ENCODE measurements at regions not wholly inside any gene's neighbourhood (a gene's known extent, or its start where the extent isn't known, plus 50 kb on each side); places are given as distances from the start of the nearest gene placed in this dataset.

DNA sequence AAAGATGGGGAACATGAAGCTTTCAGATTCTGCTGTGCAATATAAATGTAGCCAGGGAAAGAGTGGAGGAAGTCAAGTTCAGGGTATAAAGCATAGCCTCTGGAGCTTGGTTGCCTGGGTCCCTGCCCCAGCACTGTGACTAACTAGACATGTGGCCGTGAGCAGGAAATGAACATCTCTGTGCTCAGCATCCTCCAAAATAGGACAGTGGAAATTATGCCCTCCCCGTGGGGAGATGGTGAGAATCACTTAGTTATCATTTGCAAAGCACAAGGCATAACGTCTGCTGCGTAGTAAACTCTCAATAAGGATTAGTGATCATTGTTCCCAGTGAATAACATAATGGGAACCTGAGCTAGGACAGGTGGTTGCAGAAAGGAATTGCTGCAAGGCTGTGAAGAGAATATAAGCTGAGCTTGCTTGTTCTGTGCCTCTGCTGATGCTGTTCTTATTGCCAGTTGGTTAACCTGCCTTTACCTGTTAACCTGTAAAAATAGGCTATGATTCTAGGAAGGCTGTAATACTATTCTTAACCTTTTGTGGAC, 441.0 kb downstream of the COG6 start:
- Histone ChIP-seq H3K4me3 (ENCODE audit: low read depth, low read length) (no peak overlapping the region), H3K36me3 (ENCODE audit: control insufficient read depth in 2 of 2, insufficient read depth in 1 of 2, low read length in 2 of 2) (no peaks in the 10 kb centered on the region), H3K9me3 (ENCODE audit: control insufficient read depth, insufficient read depth, low read depth, low read length) (no peaks in the 10 kb centered on the region), H3K4me1 (ENCODE audit: control insufficient read depth, insufficient read depth, low read length) (no peaks in the 10 kb centered on the region), H3K27ac (ENCODE audit: extremely low read depth, low read depth, low read length) (no peak overlapping the region)
- ChIA-PET CTCF (no interaction called here), POLR2A (no interaction called here)
- TF ChIP-seq MYNN (tag by site-specific recombination; IDR thresholded peaks at IDR 0.05; ENCODE audit: borderline replicate concordance), result no peak
- TF ChIP-seq, protein P1, sequence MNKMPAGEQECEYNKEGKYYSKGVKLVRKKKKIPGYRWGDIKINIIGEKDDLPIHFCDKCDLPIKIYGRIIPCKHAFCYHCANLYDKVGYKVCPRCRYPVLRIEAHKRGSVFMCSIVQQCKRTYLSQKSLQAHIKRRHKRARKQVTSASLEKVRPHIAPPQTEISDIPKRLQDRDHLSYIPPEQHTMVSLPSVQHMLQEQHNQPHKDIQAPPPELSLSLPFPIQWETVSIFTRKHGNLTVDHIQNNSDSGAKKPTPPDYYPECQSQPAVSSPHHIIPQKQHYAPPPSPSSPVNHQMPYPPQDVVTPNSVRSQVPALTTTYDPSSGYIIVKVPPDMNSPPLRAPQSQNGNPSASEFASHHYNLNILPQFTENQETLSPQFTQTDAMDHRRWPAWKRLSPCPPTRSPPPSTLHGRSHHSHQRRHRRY (tag by site-specific recombination; IDR thresholded peaks at IDR 0.05), result no peak
- TF ChIP-seq, protein P2, sequence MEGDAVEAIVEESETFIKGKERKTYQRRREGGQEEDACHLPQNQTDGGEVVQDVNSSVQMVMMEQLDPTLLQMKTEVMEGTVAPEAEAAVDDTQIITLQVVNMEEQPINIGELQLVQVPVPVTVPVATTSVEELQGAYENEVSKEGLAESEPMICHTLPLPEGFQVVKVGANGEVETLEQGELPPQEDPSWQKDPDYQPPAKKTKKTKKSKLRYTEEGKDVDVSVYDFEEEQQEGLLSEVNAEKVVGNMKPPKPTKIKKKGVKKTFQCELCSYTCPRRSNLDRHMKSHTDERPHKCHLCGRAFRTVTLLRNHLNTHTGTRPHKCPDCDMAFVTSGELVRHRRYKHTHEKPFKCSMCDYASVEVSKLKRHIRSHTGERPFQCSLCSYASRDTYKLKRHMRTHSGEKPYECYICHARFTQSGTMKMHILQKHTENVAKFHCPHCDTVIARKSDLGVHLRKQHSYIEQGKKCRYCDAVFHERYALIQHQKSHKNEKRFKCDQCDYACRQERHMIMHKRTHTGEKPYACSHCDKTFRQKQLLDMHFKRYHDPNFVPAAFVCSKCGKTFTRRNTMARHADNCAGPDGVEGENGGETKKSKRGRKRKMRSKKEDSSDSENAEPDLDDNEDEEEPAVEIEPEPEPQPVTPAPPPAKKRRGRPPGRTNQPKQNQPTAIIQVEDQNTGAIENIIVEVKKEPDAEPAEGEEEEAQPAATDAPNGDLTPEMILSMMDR (tag by site-specific recombination; IDR thresholded peaks at IDR 0.05), result no peak
- TF ChIP-seq, protein P3, sequence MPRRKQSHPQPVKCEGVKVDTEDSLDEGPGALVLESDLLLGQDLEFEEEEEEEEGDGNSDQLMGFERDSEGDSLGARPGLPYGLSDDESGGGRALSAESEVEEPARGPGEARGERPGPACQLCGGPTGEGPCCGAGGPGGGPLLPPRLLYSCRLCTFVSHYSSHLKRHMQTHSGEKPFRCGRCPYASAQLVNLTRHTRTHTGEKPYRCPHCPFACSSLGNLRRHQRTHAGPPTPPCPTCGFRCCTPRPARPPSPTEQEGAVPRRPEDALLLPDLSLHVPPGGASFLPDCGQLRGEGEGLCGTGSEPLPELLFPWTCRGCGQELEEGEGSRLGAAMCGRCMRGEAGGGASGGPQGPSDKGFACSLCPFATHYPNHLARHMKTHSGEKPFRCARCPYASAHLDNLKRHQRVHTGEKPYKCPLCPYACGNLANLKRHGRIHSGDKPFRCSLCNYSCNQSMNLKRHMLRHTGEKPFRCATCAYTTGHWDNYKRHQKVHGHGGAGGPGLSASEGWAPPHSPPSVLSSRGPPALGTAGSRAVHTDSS (tag by site-specific recombination; IDR thresholded peaks at IDR 0.05), result no peak
- TF ChIP-seq, protein P4, sequence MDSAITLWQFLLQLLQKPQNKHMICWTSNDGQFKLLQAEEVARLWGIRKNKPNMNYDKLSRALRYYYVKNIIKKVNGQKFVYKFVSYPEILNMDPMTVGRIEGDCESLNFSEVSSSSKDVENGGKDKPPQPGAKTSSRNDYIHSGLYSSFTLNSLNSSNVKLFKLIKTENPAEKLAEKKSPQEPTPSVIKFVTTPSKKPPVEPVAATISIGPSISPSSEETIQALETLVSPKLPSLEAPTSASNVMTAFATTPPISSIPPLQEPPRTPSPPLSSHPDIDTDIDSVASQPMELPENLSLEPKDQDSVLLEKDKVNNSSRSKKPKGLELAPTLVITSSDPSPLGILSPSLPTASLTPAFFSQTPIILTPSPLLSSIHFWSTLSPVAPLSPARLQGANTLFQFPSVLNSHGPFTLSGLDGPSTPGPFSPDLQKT (IDR thresholded peaks at IDR 0.05; ENCODE audit: borderline replicate concordance, low read depth, low read length), result no peak
- TF ChIP-seq ZNF623 (tag by site-specific recombination; IDR thresholded peaks at IDR 0.05), result no peak
- no peak for TF ChIP-seq ZNF830 (tag by site-specific recombination; IDR thresholded peaks at IDR 0.05; ENCODE audit: low read depth)

DNA sequence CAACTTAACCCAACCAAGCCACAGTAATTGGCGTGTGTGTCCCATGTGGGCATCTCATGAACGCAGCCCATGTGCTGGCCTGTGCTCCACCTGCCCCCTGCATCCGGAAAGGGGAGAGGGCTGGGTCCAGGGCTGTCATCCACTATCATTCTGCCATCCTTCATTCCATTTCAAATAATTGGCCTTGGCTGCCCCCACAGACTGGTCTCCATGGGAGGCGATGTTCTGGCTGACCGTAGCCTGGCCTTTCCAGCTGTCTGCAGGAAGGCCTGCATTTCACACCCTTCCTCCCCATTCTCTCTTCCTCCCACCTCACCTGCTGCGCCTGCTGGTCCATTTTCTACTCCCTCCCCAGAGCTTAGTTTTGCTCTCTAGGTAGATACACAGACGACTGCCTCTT, 442.8 kb downstream of the COG6 start:
- no peak overlapping the region for H3K27ac ChIP-seq (ENCODE audit: extremely low read depth, low read depth, low read length)
- H3K4me1 ChIP-seq (ENCODE audit: control insufficient read depth, insufficient read depth, low read length), result no peaks in the 10 kb centered on the region
- no peak for TF ChIP-seq ZNF423 (tag by site-specific recombination; IDR thresholded peaks at IDR 0.05)
- TF ChIP-seq ZNF2 (tag by site-specific recombination; IDR thresholded peaks at IDR 0.05), result no peak
- TF ChIP-seq, protein P5, sequence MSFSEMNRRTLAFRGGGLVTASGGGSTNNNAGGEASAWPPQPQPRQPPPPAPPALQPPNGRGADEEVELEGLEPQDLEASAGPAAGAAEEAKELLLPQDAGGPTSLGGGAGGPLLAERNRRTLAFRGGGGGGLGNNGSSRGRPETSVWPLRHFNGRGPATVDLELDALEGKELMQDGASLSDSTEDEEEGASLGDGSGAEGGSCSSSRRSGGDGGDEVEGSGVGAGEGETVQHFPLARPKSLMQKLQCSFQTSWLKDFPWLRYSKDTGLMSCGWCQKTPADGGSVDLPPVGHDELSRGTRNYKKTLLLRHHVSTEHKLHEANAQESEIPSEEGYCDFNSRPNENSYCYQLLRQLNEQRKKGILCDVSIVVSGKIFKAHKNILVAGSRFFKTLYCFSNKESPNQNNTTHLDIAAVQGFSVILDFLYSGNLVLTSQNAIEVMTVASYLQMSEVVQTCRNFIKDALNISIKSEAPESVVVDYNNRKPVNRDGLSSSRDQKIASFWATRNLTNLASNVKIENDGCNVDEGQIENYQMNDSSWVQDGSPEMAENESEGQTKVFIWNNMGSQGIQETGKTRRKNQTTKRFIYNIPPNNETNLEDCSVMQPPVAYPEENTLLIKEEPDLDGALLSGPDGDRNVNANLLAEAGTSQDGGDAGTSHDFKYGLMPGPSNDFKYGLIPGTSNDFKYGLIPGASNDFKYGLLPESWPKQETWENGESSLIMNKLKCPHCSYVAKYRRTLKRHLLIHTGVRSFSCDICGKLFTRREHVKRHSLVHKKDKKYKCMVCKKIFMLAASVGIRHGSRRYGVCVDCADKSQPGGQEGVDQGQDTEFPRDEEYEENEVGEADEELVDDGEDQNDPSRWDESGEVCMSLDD (tag by site-specific recombination; IDR thresholded peaks at IDR 0.05), result no peak
- no peak for TF ChIP-seq OVOL3 (tag by site-specific recombination; IDR thresholded peaks at IDR 0.05)
- TF ChIP-seq KLF10 (tag by site-specific recombination; IDR thresholded peaks at IDR 0.05), result no peak
- TF ChIP-seq ZFP3 (tag by site-specific recombination; IDR thresholded peaks at IDR 0.05; ENCODE audit: low read depth), result no peak
- TF ChIP-seq GLIS2 (tag by site-specific recombination; IDR thresholded peaks at IDR 0.05), result no peak
- TF ChIP-seq ZNF426 (tag by site-specific recombination; IDR thresholded peaks at IDR 0.05), result no peak
- no peaks in the 10 kb centered on the region for H3K9me3 ChIP-seq (ENCODE audit: control insufficient read depth, insufficient read depth, low read depth, low read length)
- no peaks in the 10 kb centered on the region for H3K36me3 ChIP-seq (ENCODE audit: control insufficient read depth in 2 of 2, insufficient read depth in 1 of 2, low read length in 2 of 2)
- POLR2A ChIA-PET, result no interaction called here
- H3K4me3 ChIP-seq (ENCODE audit: low read depth, low read length), result no peak overlapping the region
- CTCF ChIA-PET, result interaction anchor here (1.1 kb wide), 1 partner anchor 18 kb away, joined by 3 read pairs; no protein-coding TSS in a partner anchor
